HepG2 (cell line): ENCODE measurements at regions not wholly inside any gene's neighbourhood (a gene's known extent, or its start where the extent isn't known, plus 50 kb on each side); places are given as distances from the start of the nearest gene placed in this dataset.

Experiments used
- ATAC-seq: fragments of 200-7000 bp; cut with Tn5 transposase; 3 replicates; pipeline ENCODE4 v1.9.1; 2020; ENCODE audit warnings: mild to moderate bottlenecking, moderate library complexity
- BruUV-seq: library from RNA; stranded (reverse); fragments of 400-500 nt; replicated peaks from 2 replicates; lab custom pipeline; 2021; lab: Mats Ljungman, UMichigan
- CTCF ChIA-PET: fragments of 300-600 bp; formaldehyde crosslinking; extraction: SDS; loops from one replicate; lab custom pipeline; 2021; ENCODE audit warnings: low total read pairs, inconsistent platforms, low intra/inter-chr PET ratio; lab: Yijun Ruan, JAX
- POLR2A ChIA-PET: fragments of 350-600 bp; sonication (Branson Sonifier 250); formaldehyde crosslinking; loops from one replicate; lab custom pipeline; 2020; ENCODE audit warnings: antibody characterized with exemption, inconsistent platforms; lab: Yijun Ruan, JAX
- DNase-seq: peaks from one replicate; pipeline ENCODE4 v3.0.0-alpha.2; 2015; ENCODE audit warnings: low spot score
- FAIRE-seq: peaks from 3 replicates; lab custom pipeline; 2011; peaks lifted over from hg19 to GRCh38; lab: Jason Lieb, UNC
- H2AFZ ChIP-seq: one replicate; pipeline ENCODE4 v1.6.1; 2011; ENCODE audit warnings: low read length, inconsistent platforms
- H3K27ac ChIP-seq: fragments of 300-600 bp; 3 replicates; pipeline ENCODE4 v1.8.0; 2011; ENCODE audit warnings: mixed run types, mild to moderate bottlenecking, mixed read lengths, low read length, inconsistent platforms; ENCODE audit not compliant: insufficient read depth; ENCODE audit errors: extremely low read length
- H3K27me3 ChIP-seq, 2 experiments: fragments of 200-600 bp in 1 of 2; 2 replicates in 1 of 2; 3 replicates in 1 of 2; pipeline versions ENCODE4 v1.6.0 to v1.8.0; 2011; ENCODE audit warnings: low read length in 2 of 2, mild to moderate bottlenecking in 2 of 2, moderate library complexity in 2 of 2, inconsistent platforms in 1 of 2; ENCODE audit not compliant: insufficient read depth in 2 of 2, control insufficient read depth in 1 of 2
- H3K36me3 ChIP-seq, 2 experiments: fragments of 200-600 bp in 1 of 2; replicated peaks in 1 of 2; 2 replicates in 1 of 2; 3 replicates in 1 of 2; pipeline versions ENCODE4 v1.5.1 to v1.8.0; 2011; ENCODE audit warnings: low read length in 2 of 2, inconsistent platforms in 1 of 2; ENCODE audit not compliant: insufficient read depth in 2 of 2, control insufficient read depth in 1 of 2
- H3K4me1 ChIP-seq: 2 replicates; pipeline ENCODE4 v1.5.1; 2012; ENCODE audit warnings: low read length, inconsistent platforms; ENCODE audit not compliant: insufficient read depth
- H3K4me2 ChIP-seq: 2 replicates; pipeline ENCODE4 v1.6.0; 2011; ENCODE audit warnings: low read depth, low read length, inconsistent platforms
- H3K4me3 ChIP-seq, 3 experiments: fragments of 200-600 bp in 1 of 3; sonication (generic), shearing (Covaris generic) in 1 of 3; replicated peaks in 1 of 3; 2 replicates each; pipeline ENCODE4 v1.5.1; 2011 to 2016; ENCODE audit warnings: low read length in 3 of 3, inconsistent platforms in 2 of 3, low read depth in 2 of 3, mild to moderate bottlenecking in 2 of 3, control low read depth in 1 of 3, mixed read lengths in 1 of 3; ENCODE audit not compliant: insufficient read depth in 1 of 3
- H3K79me2 ChIP-seq: one replicate; pipeline ENCODE4 v1.6.1; 2011; ENCODE audit warnings: low read length, inconsistent platforms; ENCODE audit not compliant: insufficient read depth
- H3K9ac ChIP-seq: 2 replicates; pipeline ENCODE4 v1.6.0; 2011; ENCODE audit warnings: mild to moderate bottlenecking, low read depth, low read length, inconsistent platforms; ENCODE audit not compliant: insufficient read depth
- H3K9me3 ChIP-seq: 2 replicates; pipeline ENCODE4 v1.5.1; 2012; ENCODE audit warnings: mild to moderate bottlenecking, low read length
- H4K20me1 ChIP-seq: 2 replicates; pipeline ENCODE4 v1.6.0; 2011; ENCODE audit warnings: inconsistent platforms, mild to moderate bottlenecking, low read length, moderate library complexity; ENCODE audit not compliant: insufficient read depth
- AGO2 ChIP-seq: fragments of 200-400 bp; formaldehyde crosslinking; optimal IDR thresholded peaks from 2 replicates; pipeline ENCODE3; 2017; ENCODE audit warnings: mild to moderate bottlenecking, low read depth, low read length, moderate library complexity
- CHD4 ChIP-seq: fragments of 200-600 bp; sonication (generic); IDR thresholded peaks from 2 replicates; pipeline ENCODE4 v1.7.0; 2017; ENCODE audit warnings: mild to moderate bottlenecking, low read length, borderline replicate concordance
- DMAP1 ChIP-seq: IDR thresholded peaks from 2 replicates; pipeline ENCODE4 v1.6.1; 2016
- FOXA1 ChIP-seq, 2 experiments: fragments of 450-650 bp in 1 of 2; sonication (generic) in 1 of 2; formaldehyde crosslinking in 1 of 2; IDR thresholded peaks; 2 replicates each; pipeline versions ENCODE4 v1.4.0 to v1.6.1; 2016 to 2020; ENCODE audit warnings: missing genetic modification reagents in 1 of 2
- KIAA2018 ChIP-seq: sonication (generic); formaldehyde crosslinking; IDR thresholded peaks from 2 replicates; pipeline ENCODE4 v1.5.0; 2020; ENCODE audit warnings: mild to moderate bottlenecking, missing genetic modification reagents, borderline replicate concordance
- KLF6 ChIP-seq: IDR thresholded peaks from 2 replicates; pipeline ENCODE4 v1.8.0; 2016; ENCODE audit warnings: missing biosample characterization, missing genetic modification reagents
- SPEN ChIP-seq: sonication (generic); formaldehyde crosslinking; IDR thresholded peaks from 2 replicates; pipeline ENCODE4 v1.5.1; 2020; ENCODE audit warnings: low read depth, mild to moderate bottlenecking, missing genetic modification reagents
- ZFP82 ChIP-seq: sonication (generic); formaldehyde crosslinking; IDR thresholded peaks from 2 replicates; pipeline ENCODE4 v1.5.1; 2020; ENCODE audit warnings: mild to moderate bottlenecking, missing genetic modification reagents, borderline replicate concordance
- ZNF484 ChIP-seq: sonication (generic); formaldehyde crosslinking; IDR thresholded peaks from 2 replicates; pipeline ENCODE4 v1.5.1; 2020; ENCODE audit warnings: mild to moderate bottlenecking, low read depth, missing genetic modification reagents, borderline replicate concordance
- WGBS: methylation state at CpG from one replicate; pipeline ENCODE4 v1.1.6; 2017; ENCODE audit warnings: low lambda C conversion rate; 5-methylcytosine and 5-hydroxymethylcytosine counted together
- in situ Hi-C: cut with HindIII; loops from 2 replicates; pipeline ENCODE4 v1.10.0; 2017; ENCODE audit warnings: low pct_unique_long_range_greater_than_20kb; ENCODE audit not compliant: extremely low pct_ligation_motif_present
- intact Hi-C: fragments of 100-400 bp; cut with micrococcal nuclease; formaldehyde crosslinking; loops from one replicate; pipeline ENCODE4 v1.10.0; 2022; ENCODE audit not compliant: unreplicated experiment
- TF ChIP-seq, protein P1 (sequence below): sonication (generic); formaldehyde crosslinking; IDR thresholded peaks from 2 replicates; pipeline ENCODE4 v1.5.0; 2020; ENCODE audit warnings: mild to moderate bottlenecking, missing genetic modification reagents, moderate library complexity

- no peak for DNase-seq
- FAIRE-seq: no peak
- H3K79me2 ChIP-seq: no peaks in the 10 kb centered on the region
- no peak overlapping the region for H2AFZ ChIP-seq
- BruUV-seq: no TSS peak
- no peak for ATAC-seq
- ChIA-PET POLR2A (no interaction called here), CTCF (no interaction called here)
- WGBS: 0% methylated on average over 1 of the region's 1 CpG
- no peak overlapping the region for H3K4me2 ChIP-seq
- H3K9ac ChIP-seq: no peak overlapping the region
- H3K36me3 ChIP-seq: no peaks in the 10 kb centered on the region
- H4K20me1 ChIP-seq: no peaks in the 10 kb centered on the region
- H3K9me3 ChIP-seq: no peaks in the 10 kb centered on the region
- intact Hi-C loops (no loop called here), in situ Hi-C loops (no loop called here)
- no peaks in the 10 kb centered on the region for H3K4me1 ChIP-seq
- no peaks in the 10 kb centered on the region for H3K27me3 ChIP-seq
- no peak overlapping the region for H3K27ac ChIP-seq
- no peak overlapping the region for H3K4me3 ChIP-seq
- no peak for TF ChIP-seq ZNF484 (CRISPR knock-in tag)
- no peak for TF ChIP-seq KIAA2018 (CRISPR knock-in tag)
- no peak for TF ChIP-seq CHD4
- no peak for TF ChIP-seq DMAP1 (CRISPR knock-in tag)
- no peak for TF ChIP-seq KLF6
- no peak for TF ChIP-seq SPEN (CRISPR knock-in tag)
- no peak for TF ChIP-seq FOXA1 (IDR thresholded peaks at IDR 0.05)
- no peak for TF ChIP-seq FOXA1 (CRISPR knock-in tag; IDR thresholded peaks at IDR 0.05)
- TF ChIP-seq AGO2: no peak
- no peak for TF ChIP-seq ZFP82 (CRISPR knock-in tag)
- TF ChIP-seq, protein P1, sequence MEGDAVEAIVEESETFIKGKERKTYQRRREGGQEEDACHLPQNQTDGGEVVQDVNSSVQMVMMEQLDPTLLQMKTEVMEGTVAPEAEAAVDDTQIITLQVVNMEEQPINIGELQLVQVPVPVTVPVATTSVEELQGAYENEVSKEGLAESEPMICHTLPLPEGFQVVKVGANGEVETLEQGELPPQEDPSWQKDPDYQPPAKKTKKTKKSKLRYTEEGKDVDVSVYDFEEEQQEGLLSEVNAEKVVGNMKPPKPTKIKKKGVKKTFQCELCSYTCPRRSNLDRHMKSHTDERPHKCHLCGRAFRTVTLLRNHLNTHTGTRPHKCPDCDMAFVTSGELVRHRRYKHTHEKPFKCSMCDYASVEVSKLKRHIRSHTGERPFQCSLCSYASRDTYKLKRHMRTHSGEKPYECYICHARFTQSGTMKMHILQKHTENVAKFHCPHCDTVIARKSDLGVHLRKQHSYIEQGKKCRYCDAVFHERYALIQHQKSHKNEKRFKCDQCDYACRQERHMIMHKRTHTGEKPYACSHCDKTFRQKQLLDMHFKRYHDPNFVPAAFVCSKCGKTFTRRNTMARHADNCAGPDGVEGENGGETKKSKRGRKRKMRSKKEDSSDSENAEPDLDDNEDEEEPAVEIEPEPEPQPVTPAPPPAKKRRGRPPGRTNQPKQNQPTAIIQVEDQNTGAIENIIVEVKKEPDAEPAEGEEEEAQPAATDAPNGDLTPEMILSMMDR (CRISPR knock-in tag): no peak
These were observed 99.7 kb upstream of the KCNA4 start for GRCh38 chr11:30116512-30116911.
